PC-3 (cell line): ENCODE measurements at regions not wholly inside any gene's neighbourhood (a gene's known extent, or its start where the extent isn't known, plus 50 kb on each side); places are given as distances from the start of the nearest gene placed in this dataset.
A peak's percentile ranks its signal among the peaks of the same experiment; 100 is the strongest.
"Not testable (repeated sequence)": the region's sequence is repeated elsewhere in the genome, so short reads cannot be mapped to it uniquely, and the experiment has no call there.

Experiments used
- ATAC-seq: fragments of 200-7000 bp; cut with Tn5 transposase; 2 replicates; pipeline ENCODE4 v1.9.1; 2020; ENCODE audit warnings: mild to moderate bottlenecking, moderate library complexity
- BruUV-seq: library from RNA; stranded (reverse); fragments of 400-500 nt; replicated peaks from 2 replicates; lab custom pipeline; 2021; lab: Mats Ljungman, UMichigan
- CTCF ChIA-PET: fragments of 300-600 bp; sonication (Branson Sonifier 250); formaldehyde crosslinking; loops from one replicate; lab custom pipeline; 2022; ENCODE audit warnings: antibody characterized with exemption; lab: Charles Lee
- POLR2A ChIA-PET: fragments of 300-600 bp; sonication (Branson Sonifier 250); formaldehyde crosslinking; loops from one replicate; lab custom pipeline; 2022; ENCODE audit warnings: antibody characterized with exemption; ENCODE audit not compliant: unreplicated experiment; lab: Charles Lee
- DNase-seq: peaks from one replicate; pipeline ENCODE4 v3.0.0-alpha.2; 2015
- H2AFZ ChIP-seq: fragments of 300-600 bp; sonication (generic); 2 replicates; pipeline ENCODE4 v1.6.0; 2016; ENCODE audit warnings: antibody characterized with exemption, low read length
- H3F3A ChIP-seq: fragments of 300-600 bp; sonication (generic); one replicate; pipeline ENCODE4 v1.6.0; 2017; ENCODE audit warnings: antibody characterized with exemption, low read length, control low read depth, mild to moderate bottlenecking; ENCODE audit not compliant: unreplicated experiment
- H3K27ac ChIP-seq: fragments of 300-600 bp; sonication (generic); 2 replicates; pipeline ENCODE4 v1.5.1; 2016; ENCODE audit warnings: mild to moderate bottlenecking, low read length
- H3K27me3 ChIP-seq: fragments of 300-600 bp; sonication (generic); 2 replicates; pipeline ENCODE4 v1.6.1; 2016; ENCODE audit warnings: low read length, mixed read lengths
- H3K36me3 ChIP-seq: fragments of 300-600 bp; sonication (generic); 2 replicates; pipeline ENCODE4 v1.6.1; 2016; ENCODE audit warnings: low read depth, mixed run types, low read length, mixed read lengths
- H3K4me1 ChIP-seq: fragments of 300-600 bp; sonication (generic); 2 replicates; pipeline ENCODE4 v1.5.1; 2016; ENCODE audit warnings: low read length; ENCODE audit not compliant: insufficient read depth
- H3K4me2 ChIP-seq: fragments of 300-600 bp; sonication (generic); 2 replicates; pipeline ENCODE4 v1.6.0; 2016; ENCODE audit warnings: low read length
- H3K4me3 ChIP-seq: fragments of 300-600 bp; sonication (generic); 2 replicates; pipeline ENCODE4 v1.5.1; 2016; ENCODE audit warnings: mild to moderate bottlenecking, low read length, mixed read lengths
- H3K79me2 ChIP-seq: fragments of 300-600 bp; sonication (generic); 2 replicates; pipeline ENCODE4 v1.6.1; 2017; ENCODE audit warnings: low read length, mixed read lengths
- H3K9ac ChIP-seq: fragments of 300-600 bp; sonication (generic); 2 replicates; pipeline ENCODE4 v1.6.0; 2016; ENCODE audit warnings: mild to moderate bottlenecking, low read length
- H3K9me2 ChIP-seq: fragments of 300-600 bp; sonication (generic); replicated peaks from 2 replicates; pipeline ENCODE4 v1.6.1; 2016; ENCODE audit warnings: mixed run types, low read length, mixed read lengths
- H3K9me3 ChIP-seq: fragments of 300-600 bp; sonication (generic); 2 replicates; pipeline ENCODE4 v1.6.1; 2016; ENCODE audit warnings: low read length, mixed read lengths
- H4K20me1 ChIP-seq: fragments of 300-600 bp; sonication (generic); 2 replicates; pipeline ENCODE4 v1.6.1; 2016; ENCODE audit warnings: low read length, mixed read lengths
- EZH2 ChIP-seq: fragments of 300-600 bp; sonication (generic); IDR thresholded peaks from one replicate; pipeline ENCODE4 v1.6.1; 2017; ENCODE audit warnings: antibody characterized with exemption, mild to moderate bottlenecking, low read length; ENCODE audit not compliant: unreplicated experiment
- EZH2phosphoT487 ChIP-seq: fragments of 300-600 bp; sonication (generic); IDR thresholded peaks from 2 replicates; pipeline ENCODE4 v1.6.1; 2018; ENCODE audit warnings: mild to moderate bottlenecking, antibody characterized with exemption, low read length, borderline replicate concordance
- intact Hi-C: fragments of 100-400 bp; cut with micrococcal nuclease; formaldehyde crosslinking; loops from 2 replicates; pipeline ENCODE4 v1.9.0; 2023
- TF ChIP-seq, protein P1 (sequence below): fragments of 300-600 bp; sonication (generic); conservative IDR thresholded peaks from 2 replicates; pipeline ENCODE4 v1.5.1; 2017; ENCODE audit warnings: antibody characterized with exemption, low read depth, mild to moderate bottlenecking, low read length

GRCh38 chrX:131199091-131199490 lies 90.0 kb downstream of the IGSF1 start:
- Histone ChIP-seq H3K4me2 (no peak overlapping the region), H3K9me3 (no peaks in the 10 kb centered on the region), H3K9me2 (no peaks in the 10 kb centered on the region), H2AFZ (no peak overlapping the region), H3K79me2 (no peaks in the 10 kb centered on the region), H3K4me3 (no peak overlapping the region), H3K27me3 (no peaks in the 10 kb centered on the region), H3K4me1 (no peaks in the 10 kb centered on the region), H3K36me3 (no peaks in the 10 kb centered on the region), H4K20me1 (no peaks in the 10 kb centered on the region), H3K9ac (no peak overlapping the region), H3F3A (no peaks in the 10 kb centered on the region), H3K27ac (no peak overlapping the region)
- BruUV-seq: no TSS peak
- intact Hi-C loops: no loop called here
- TF ChIP-seq EZH2phosphoT487 (no peak), EZH2 (no peak)
- TF ChIP-seq, protein P1, sequence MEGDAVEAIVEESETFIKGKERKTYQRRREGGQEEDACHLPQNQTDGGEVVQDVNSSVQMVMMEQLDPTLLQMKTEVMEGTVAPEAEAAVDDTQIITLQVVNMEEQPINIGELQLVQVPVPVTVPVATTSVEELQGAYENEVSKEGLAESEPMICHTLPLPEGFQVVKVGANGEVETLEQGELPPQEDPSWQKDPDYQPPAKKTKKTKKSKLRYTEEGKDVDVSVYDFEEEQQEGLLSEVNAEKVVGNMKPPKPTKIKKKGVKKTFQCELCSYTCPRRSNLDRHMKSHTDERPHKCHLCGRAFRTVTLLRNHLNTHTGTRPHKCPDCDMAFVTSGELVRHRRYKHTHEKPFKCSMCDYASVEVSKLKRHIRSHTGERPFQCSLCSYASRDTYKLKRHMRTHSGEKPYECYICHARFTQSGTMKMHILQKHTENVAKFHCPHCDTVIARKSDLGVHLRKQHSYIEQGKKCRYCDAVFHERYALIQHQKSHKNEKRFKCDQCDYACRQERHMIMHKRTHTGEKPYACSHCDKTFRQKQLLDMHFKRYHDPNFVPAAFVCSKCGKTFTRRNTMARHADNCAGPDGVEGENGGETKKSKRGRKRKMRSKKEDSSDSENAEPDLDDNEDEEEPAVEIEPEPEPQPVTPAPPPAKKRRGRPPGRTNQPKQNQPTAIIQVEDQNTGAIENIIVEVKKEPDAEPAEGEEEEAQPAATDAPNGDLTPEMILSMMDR: no peak
- ChIA-PET POLR2A (no interaction called here), CTCF (no interaction called here)
- DNase-seq: peak; percentile 3
- no peak for ATAC-seq

GRCh38 chrX:131187206-131187605 lies 101.9 kb downstream of the IGSF1 start:
- H3K27ac ChIP-seq: no peak overlapping the region
- no peaks in the 10 kb centered on the region for H3K36me3 ChIP-seq
- no peak for DNase-seq
- no peaks in the 10 kb centered on the region for H3K9me3 ChIP-seq
- no peak overlapping the region for H3K9ac ChIP-seq
- H4K20me1 ChIP-seq: no peaks in the 10 kb centered on the region
- BruUV-seq: no TSS peak
- H3K27me3 ChIP-seq: no peaks in the 10 kb centered on the region
- H3K4me2 ChIP-seq: no peak overlapping the region
- no peaks in the 10 kb centered on the region for H3K79me2 ChIP-seq
- no peaks in the 10 kb centered on the region for H3F3A ChIP-seq
- ATAC-seq: no peak
- TF ChIP-seq EZH2phosphoT487 (no peak), EZH2 (no peak)
- TF ChIP-seq, protein P1: no peak
- POLR2A ChIA-PET: no interaction called here
- H2AFZ ChIP-seq: no peak overlapping the region
- CTCF ChIA-PET: no interaction called here
- H3K9me2 ChIP-seq: no peaks in the 10 kb centered on the region
- H3K4me1 ChIP-seq: no peaks in the 10 kb centered on the region
- intact Hi-C loops: no loop called here
- H3K4me3 ChIP-seq: no peak overlapping the region

DNA sequence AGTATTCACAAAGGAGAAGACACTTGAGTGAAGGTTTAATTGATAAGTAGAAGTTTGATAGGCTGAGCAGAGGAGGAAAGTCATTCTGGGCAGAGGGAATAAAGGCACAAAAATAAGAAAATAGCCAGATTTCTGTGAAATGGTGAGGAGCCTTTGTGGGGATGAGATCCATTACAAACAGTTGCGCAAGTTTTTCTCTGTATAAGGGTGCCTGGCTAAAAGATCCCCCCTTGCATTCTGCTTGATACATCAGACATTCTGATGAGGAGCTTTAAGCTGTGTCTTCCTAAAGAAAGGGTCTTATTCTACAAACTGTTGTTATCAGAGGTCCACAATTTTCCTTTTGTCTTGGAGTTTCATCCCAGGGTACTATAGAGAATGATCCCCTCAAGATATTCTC lies 112.0 kb downstream of the ARHGAP36 start:
- H4K20me1 ChIP-seq: no peaks in the 10 kb centered on the region
- H2AFZ ChIP-seq: no peak overlapping the region
- H3K79me2 ChIP-seq: no peaks in the 10 kb centered on the region
- TF ChIP-seq, protein P1: no peak
- no peak for TF ChIP-seq EZH2phosphoT487
- no peak for TF ChIP-seq EZH2
- H3K9ac ChIP-seq: no peak overlapping the region
- CTCF ChIA-PET: no interaction called here
- POLR2A ChIA-PET: no interaction called here
- BruUV-seq: no TSS peak
- ATAC-seq (no peak), DNase-seq (no peak)
- no peaks in the 10 kb centered on the region for H3K9me3 ChIP-seq
- no peaks in the 10 kb centered on the region for H3K9me2 ChIP-seq
- no peaks in the 10 kb centered on the region for H3K4me1 ChIP-seq
- H3K27me3 ChIP-seq: no peaks in the 10 kb centered on the region
- intact Hi-C loops: no loop called here
- no peak overlapping the region for H3K4me3 ChIP-seq
- H3F3A ChIP-seq: no peaks in the 10 kb centered on the region
- H3K36me3 ChIP-seq: no peaks in the 10 kb centered on the region
- H3K4me2 ChIP-seq: no peak overlapping the region
- H3K27ac ChIP-seq: no peak overlapping the region

DNA sequence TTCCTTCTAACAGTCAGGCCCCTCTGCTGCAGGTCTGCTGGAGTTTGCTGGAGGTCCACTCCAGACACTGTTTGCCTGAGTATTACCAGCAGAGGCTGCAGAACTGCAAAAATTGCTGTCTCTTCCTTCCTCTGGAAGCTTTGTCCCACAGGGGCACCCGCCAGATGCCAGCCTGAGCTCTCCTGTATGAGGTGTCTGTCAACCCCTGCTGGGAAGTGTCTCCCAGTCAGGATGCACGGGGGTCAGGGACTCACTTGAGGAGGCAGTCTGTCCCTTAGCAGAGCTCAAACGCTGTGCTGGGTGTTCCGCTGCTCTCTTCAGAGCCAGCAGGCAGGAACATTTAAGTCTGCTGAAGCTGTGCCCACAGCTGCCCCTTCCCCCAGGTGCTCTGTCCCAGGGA lies 105.5 kb downstream of the ARHGAP36 start:
- H3F3A ChIP-seq, H3K79me2 ChIP-seq, H3K9me2 ChIP-seq, H4K20me1 ChIP-seq, CTCF ChIA-PET, BruUV-seq, POLR2A ChIA-PET, H3K9ac ChIP-seq, H3K4me2 ChIP-seq, H2AFZ ChIP-seq, intact Hi-C loops, ATAC-seq, H3K4me3 ChIP-seq, H3K36me3 ChIP-seq, H3K27me3 ChIP-seq, H3K9me3 ChIP-seq, H3K4me1 ChIP-seq, DNase-seq, H3K27ac ChIP-seq: not testable (repeated sequence)
